GM21717 (cell line): ENCODE measurements at regions not wholly inside any gene's neighbourhood (a gene's known extent, or its start where the extent isn't known, plus 50 kb on each side); places are given as distances from the start of the nearest gene placed in this dataset.

Experiments
- ATAC-seq: cut with Tn5 transposase; IDR thresholded peaks from one replicate; pipeline ENCODE4 v1.9.1; 2021; ENCODE audit warnings: mild to moderate bottlenecking, moderate library complexity; ENCODE audit not compliant: unreplicated experiment

DNA sequence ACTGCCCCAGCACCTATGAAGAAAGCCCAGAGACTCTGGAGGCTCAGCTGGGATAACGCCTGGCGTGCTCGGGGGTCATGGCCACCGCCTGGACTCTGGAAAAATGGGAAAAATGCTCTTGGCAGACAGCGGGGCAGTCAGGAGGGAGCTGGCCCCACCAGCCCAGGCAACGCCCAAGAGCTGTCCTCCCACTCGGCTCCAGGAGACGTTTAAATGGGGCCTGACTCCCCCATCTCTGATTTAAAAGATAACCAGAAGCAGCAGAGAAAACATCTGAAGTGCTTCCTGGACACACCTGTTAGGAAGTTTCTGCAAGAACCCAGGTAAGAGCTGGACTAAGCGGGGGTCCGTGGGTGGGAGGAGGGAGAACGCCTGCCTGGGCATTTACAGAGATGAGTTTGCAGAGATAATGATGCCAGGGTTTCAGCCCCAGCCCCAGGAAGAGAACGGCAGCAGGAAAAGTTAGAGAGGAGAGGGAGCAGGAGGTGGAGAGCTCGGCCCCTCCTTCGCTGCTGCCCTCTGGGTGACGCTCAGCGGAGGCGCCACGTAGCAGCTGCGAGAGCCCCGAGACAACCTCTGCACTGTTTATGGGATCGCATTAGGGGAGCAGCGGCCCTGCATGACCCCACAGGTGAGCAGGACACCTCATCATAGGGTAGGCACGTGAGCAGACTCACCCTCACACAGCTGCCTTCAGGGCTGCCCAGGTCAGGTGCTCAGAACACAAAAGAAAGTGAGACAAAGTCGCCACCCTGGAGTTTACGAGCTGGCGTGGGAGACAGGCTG is 83.5 kb upstream of the INSIG1 start:
- no peak for ATAC-seq

GRCh38 chr7:155215576-155216325 is 81.9 kb upstream of the INSIG1 start:
- ATAC-seq, result no peak

- ATAC-seq, result no peak
Measured at GRCh38 chr7:155216475-155217272, 81.0 kb upstream of the INSIG1 start.

- ATAC-seq, result peak; percentile 55
Measured at GRCh38 chr7:155217634-155218033, 80.0 kb upstream of the INSIG1 start.

DNA sequence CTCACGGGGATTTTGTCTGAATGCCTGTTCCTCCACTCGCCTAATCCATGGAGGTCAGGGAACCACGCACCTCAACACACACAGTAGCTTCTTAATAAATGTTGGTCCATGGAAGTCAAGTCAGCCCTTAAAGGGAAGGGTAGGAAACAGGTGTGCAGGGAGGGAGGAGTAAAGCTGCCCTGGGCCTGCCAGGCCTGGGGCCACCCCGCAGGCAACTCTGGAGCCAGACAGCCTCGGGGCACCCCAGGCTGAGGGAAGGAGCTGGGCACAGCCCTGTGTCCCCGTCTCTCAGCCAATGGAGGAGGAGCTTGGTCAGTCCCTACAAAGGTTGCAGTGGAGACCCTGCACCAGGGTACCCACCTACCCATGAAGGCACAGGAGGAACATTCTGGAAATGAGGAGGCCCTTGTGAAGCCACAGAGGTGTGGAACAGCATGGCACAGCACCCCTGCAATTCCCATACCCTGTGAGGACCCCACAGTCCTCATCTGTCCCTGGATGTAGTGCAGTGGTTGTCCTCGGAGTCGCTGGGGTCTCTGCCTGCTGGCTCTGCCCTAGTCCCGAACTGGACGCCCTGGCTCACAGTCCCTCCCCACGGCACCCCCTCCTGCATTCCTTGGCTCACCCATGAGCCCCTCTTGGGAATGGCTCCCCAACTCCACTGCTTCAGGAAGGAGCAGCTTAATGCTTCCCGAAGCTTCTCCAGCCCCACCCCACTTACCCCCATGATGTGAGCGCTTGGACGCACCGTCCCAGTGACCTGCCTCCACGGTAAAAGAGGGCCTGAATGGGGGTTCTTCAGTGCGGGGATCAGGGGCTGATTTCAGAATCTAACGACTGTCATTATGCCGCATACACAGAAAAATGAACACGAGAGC is 79.2 kb upstream of the INSIG1 start:
- no peak for ATAC-seq

- ATAC-seq, result no peak
Measured at GRCh38 chr7:155219154-155219531, 78.5 kb upstream of the INSIG1 start.

DNA sequence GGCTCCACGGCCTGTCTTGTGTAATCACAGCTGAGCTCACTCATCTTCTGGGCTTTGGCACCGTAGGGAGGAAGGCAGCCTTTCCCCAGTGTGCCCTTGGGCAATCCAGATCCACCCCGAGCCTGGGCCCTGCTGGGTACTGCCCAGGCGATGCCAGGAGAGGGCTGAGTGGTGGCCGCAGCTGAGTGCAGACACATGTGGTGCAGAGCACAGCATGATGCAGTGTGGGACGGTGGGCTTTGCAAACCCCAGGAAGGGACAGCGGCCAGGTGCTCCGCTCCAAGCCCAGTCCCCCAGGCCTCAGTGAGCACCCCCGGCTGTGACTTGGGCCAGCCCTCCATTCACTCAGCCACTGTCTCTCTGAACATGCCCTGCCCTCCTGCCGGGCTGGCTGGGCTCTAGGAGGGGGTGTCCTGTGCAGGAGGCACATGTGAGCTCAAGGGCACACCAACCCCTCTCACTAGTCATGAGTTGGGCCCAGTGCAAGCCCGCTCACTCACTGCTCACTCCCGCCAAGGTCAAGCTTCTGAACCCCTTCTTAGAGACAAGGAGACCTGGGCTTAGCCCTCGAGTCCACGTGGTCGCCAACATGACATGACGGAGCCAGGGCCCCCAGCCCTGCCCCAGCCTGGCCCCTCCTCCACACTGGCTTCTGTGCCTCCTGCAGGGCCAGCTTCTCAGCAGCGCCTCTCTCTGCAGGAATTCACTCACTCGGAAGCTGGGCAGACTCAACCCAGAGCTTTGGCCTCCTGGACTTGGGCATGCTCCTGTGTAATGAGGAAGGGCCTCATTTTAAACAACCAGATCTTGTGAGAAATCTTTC is 77.5 kb upstream of the INSIG1 start:
- no peak for ATAC-seq

DNA sequence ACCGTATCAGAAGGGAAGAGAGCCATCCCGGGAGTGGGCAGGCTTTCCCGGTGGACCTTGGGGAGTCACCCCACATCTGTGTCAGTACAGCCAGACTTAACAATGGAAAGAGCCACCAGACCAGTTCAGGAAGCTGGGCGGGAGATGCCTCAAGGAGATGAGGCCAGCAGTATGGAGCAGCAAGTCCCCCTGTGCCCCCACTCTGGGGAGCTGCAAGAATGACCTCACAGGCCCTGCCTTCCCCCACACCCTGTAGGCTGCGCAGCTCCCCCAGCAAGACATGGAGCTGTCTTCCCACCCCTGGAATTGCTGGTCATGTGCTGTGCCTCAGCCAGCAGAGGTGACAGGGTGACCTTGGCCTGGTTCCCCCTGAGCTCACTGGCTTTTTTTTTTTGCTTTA is 76.8 kb upstream of the INSIG1 start:
- ATAC-seq, result no peak

DNA sequence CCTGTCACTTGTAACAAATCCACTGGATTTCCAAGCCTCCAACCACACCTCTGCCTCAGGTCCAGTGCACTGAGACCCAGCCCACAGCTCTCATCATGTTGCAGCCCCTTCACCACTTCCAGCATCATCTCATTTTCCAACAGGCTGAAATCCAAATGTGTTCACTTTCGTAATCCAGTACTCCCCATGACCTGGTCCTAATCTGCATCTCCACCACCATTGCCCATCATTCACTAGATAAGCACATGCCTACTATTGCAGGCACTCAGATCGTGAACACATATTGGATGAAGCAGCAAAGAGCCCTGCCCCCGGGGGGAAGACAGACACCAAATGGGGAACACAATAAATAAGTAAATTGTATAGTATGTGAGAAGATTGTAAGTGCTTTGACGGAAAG is 76.1 kb upstream of the INSIG1 start:
- ATAC-seq, result no peak

DNA sequence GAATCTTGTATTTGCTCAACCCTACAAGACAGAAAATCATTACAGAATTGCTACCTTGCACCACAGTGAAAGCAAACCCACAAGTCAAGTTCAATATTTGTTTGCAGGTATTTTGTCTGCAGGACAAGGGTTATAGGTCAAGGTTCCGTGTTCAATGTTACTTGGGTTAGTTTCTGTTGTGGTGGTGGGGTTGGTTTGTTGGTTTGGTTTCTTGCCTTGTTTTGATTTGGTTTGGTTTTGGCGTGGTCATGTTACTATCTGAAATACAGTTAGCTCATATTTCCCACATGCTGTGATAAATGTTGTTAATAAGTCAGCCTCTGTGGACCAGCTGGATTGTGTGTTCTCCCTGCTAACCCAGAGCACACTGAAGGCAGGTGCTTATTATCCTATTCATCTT is 75.6 kb upstream of the INSIG1 start:
- no peak for ATAC-seq

GRCh38 chr7:155222573-155222972 is 75.1 kb upstream of the INSIG1 start:
- no peak for ATAC-seq

DNA sequence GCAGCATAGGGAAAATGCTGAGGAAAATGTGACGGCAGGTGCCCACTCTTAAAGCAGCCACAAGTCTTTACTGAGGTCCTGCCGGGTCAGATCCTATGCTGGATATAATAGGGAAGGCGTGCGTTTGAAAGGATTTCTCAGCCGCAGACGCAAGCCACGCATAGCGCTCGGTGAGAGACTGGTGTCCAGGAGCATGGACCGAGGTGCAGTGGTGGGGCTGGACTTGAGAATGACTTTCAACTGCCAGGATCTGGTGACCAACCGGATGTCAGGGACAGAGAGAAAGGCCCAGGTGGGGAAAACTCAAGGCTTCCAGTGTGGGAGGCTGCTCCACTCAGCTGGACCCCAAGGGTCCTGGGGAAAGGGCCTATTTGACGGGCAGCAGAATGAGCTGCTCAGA is 74.7 kb upstream of the INSIG1 start:
- no peak for ATAC-seq

GRCh38 chr7:155223503-155223902 is 74.2 kb upstream of the INSIG1 start:
- ATAC-seq, result no peak

GRCh38 chr7:155224116-155224811 is 73.4 kb upstream of the INSIG1 start:
- ATAC-seq, result no peak

- no peak for ATAC-seq
Measured at GRCh38 chr7:155225095-155225494, 72.6 kb upstream of the INSIG1 start.

DNA sequence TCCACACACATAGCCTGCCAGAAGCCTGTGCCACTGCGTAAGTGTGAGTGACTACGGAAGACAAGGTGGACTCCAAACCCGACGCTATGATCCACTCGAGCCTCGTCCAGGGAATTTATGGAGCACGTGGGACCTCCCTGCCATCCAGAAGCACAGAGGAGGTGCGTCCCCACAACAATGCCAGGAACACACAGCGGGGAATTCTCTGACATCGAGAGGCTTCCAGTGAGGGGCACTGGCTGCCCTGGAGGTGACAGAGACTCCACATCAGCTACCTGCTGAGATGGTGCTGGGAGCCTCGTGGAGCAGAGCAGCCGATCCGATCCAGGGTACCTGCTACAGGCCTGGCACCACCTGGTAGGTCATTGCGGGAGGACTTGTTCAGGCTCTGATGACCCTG is 72.2 kb upstream of the INSIG1 start:
- ATAC-seq, result no peak

DNA sequence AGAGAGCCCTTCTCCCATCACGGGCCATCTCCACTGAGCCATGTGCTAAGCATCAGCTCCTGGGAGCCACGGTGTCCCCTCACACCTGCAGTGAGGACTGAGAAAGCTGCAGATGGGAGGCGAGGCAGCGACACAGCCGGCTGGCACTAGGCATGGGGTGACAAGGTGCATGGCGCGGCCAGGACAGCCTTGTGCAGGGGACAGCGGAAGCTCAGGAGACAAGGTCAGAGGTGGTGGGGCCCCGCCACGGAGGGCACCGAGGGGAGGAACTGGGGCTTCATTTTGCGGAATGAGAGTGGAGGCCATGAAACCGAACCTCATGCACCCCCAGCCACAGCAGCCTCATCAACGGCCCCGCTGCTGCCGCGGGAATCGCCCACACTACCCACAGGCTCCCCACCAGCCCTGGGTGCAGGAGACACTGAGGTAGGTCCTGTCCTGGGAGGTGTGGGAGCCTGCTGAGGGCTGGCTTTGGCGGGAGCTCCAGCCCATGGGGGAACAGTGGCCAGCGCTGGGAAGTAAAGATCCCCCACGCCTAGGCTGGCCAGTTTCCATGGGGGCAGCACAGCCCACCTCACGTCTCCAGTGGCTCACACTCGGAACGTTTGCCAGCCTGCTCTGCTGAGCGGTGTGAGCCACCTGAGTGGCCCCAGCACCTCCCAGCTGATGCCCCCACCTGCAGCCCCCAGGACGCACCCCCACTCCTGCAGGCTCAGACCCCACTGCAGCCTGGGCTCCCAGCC is 71.2 kb upstream of the INSIG1 start:
- no peak for ATAC-seq

DNA sequence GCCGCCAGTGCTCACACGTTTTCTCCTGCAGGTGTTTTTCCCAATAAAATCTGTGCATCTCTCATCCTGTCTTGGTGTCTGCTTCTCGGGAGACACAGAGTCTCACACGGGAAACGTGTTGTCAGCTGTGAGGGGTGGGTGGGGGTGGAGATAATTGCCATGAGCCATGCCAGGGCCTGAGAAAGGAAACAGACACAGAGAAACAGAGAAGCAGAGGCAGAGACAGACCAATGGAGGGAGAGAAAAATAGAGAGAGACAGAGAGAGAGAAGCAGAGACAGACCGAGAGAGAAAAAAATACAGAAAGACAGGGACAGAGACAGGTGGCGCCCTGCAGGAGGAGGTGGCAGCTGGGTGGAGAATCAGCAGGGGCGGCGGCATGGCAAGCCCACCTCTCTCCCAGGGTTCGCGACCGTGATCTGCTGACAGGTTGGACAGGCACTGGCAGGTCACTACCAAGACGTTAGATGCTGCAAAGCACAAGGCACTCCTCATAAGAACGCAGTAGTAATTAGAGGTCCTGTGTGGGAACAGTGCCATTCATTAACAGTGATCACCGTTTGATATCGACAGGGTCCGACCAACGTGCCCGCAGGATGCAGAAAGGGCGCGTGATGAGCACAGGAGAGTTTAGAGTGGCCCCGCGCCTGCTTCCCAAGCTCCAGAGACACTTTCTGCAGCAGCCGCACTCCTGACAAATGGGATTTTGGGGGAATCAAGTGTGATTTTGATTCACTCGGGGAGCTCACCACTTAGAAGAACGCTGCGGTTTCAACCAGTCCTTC is 70.5 kb upstream of the INSIG1 start:
- ATAC-seq, result no peak
